ENCODE measurements at regions not wholly inside any gene's neighbourhood (a gene's known extent, or its start where the extent isn't known, plus 50 kb on each side); places are given as distances from the start of the nearest gene placed in this dataset.

GRCh38 chr1:244242446-244242845, 191.4 kb downstream of the ZBTB18 start:
- intact Hi-C loops (cut with DNase I): no loop called here
- DNase-seq: no peak
- H3K4me3 ChIP-seq: no peak overlapping the region
- no peaks in the 10 kb centered on the region for H3K4me1 ChIP-seq
- no peaks in the 10 kb centered on the region for H3K9me3 ChIP-seq
- no peaks in the 10 kb centered on the region for H3K27me3 ChIP-seq
- H3K36me3 ChIP-seq: no peaks in the 10 kb centered on the region
- WGBS, 2 donors: 70 to 85% methylated on average over 5 of the region's 5 CpGs
- TF ChIP-seq EP300 (IDR thresholded peaks at IDR 0.05): no peak
- no peak for TF ChIP-seq POLR2AphosphoS5 (IDR thresholded peaks at IDR 0.05)
- no peak for TF ChIP-seq CTCF (IDR thresholded peaks at IDR 0.05)
- no peak overlapping the region for H3K27ac ChIP-seq

- Histone ChIP-seq H3K27me3 (no peaks in the 10 kb centered on the region), H3K36me3 (no peaks in the 10 kb centered on the region), H3K9me3 (no peaks in the 10 kb centered on the region), H3K4me1 (no peaks in the 10 kb centered on the region), H3K27ac (no peak overlapping the region), H3K4me3 (no peak overlapping the region)
- intact Hi-C loops (cut with DNase I): no loop called here
- WGBS, 2 donors: 72 to 79% methylated on average over 4 of the region's 4 CpGs
- no peak for DNase-seq
- TF ChIP-seq POLR2A (IDR thresholded peaks at IDR 0.05) (no peak), CTCF (IDR thresholded peaks at IDR 0.05) (no peak), EP300 (IDR thresholded peaks at IDR 0.05) (no peak), POLR2AphosphoS5 (IDR thresholded peaks at IDR 0.05) (no peak)
Measured at GRCh38 chr1:244246334-244246733, 195.3 kb downstream of the ZBTB18 start.

- H3K27ac ChIP-seq: no peak overlapping the region
- H3K9me3 ChIP-seq: no peaks in the 10 kb centered on the region
- 93 to 95% methylated on average over 3 of the region's 3 CpGs for WGBS, 2 donors
- no peaks in the 10 kb centered on the region for H3K4me1 ChIP-seq
- H3K4me3 ChIP-seq: no peak overlapping the region
- H3K27me3 ChIP-seq: no peaks in the 10 kb centered on the region
- intact Hi-C loops (cut with DNase I): no loop called here
- no peak for DNase-seq
- TF ChIP-seq EP300 (IDR thresholded peaks at IDR 0.05) (no peak), POLR2A (IDR thresholded peaks at IDR 0.05) (no peak), CTCF (IDR thresholded peaks at IDR 0.05) (no peak), POLR2AphosphoS5 (IDR thresholded peaks at IDR 0.05) (no peak)
- H3K36me3 ChIP-seq: no peaks in the 10 kb centered on the region
Measured at GRCh38 chr1:244248426-244248825, 197.3 kb downstream of the ZBTB18 start.

- Histone ChIP-seq H3K27ac (no peak overlapping the region), H3K36me3 (no peaks in the 10 kb centered on the region), H3K4me1 (no peaks in the 10 kb centered on the region), H3K4me3 (no peak overlapping the region), H3K9me3 (no peaks in the 10 kb centered on the region), H3K27me3 (no peaks in the 10 kb centered on the region)
- WGBS, 2 donors: 87 to 91% methylated on average over 4 of the region's 4 CpGs
- intact Hi-C loops (cut with DNase I): no loop called here
- TF ChIP-seq EP300 (IDR thresholded peaks at IDR 0.05) (no peak), CTCF (IDR thresholded peaks at IDR 0.05) (no peak), POLR2A (IDR thresholded peaks at IDR 0.05) (no peak), POLR2AphosphoS5 (IDR thresholded peaks at IDR 0.05) (no peak)
- DNase-seq: no peak
Measured at GRCh38 chr1:244252211-244252610, 199.5 kb downstream of the ADSS2 start.

- WGBS, 2 donors: 54 to 68% methylated on average over 6 of the region's 6 CpGs
- no peak overlapping the region for H3K4me3 ChIP-seq
- no peaks in the 10 kb centered on the region for H3K4me1 ChIP-seq
- intact Hi-C loops (cut with DNase I): no loop called here
- no peak for DNase-seq
- H3K9me3 ChIP-seq: no peaks in the 10 kb centered on the region
- no peak for TF ChIP-seq POLR2AphosphoS5 (IDR thresholded peaks at IDR 0.05)
- TF ChIP-seq EP300 (IDR thresholded peaks at IDR 0.05): no peak
- no peak for TF ChIP-seq POLR2A (IDR thresholded peaks at IDR 0.05)
- TF ChIP-seq CTCF (IDR thresholded peaks at IDR 0.05): no peak
- no peak overlapping the region for H3K27ac ChIP-seq
- no peaks in the 10 kb centered on the region for H3K27me3 ChIP-seq
- H3K36me3 ChIP-seq: no peaks in the 10 kb centered on the region
Measured at GRCh38 chr1:244254467-244254866, 197.2 kb downstream of the ADSS2 start.
